GM10248 (cell line): ENCODE measurements at regions not wholly inside any gene's neighbourhood (a gene's known extent, or its start where the extent isn't known, plus 50 kb on each side); places are given as distances from the start of the nearest gene placed in this dataset.

Source experiments
- CTCF ChIA-PET: fragments of 300-600 bp; sonication (Branson Sonifier 250); formaldehyde crosslinking; extraction: SDS; loops from one replicate; lab custom pipeline; 2021; ENCODE audit warnings: antibody characterized with exemption; lab: Yijun Ruan, JAX
- POLR2A ChIA-PET: fragments of 350-650 bp; sonication (Branson Sonifier 250); formaldehyde crosslinking; extraction: SDS; loops from one replicate; lab custom pipeline; 2020; ENCODE audit warnings: antibody characterized with exemption; lab: Yijun Ruan, JAX
- DNase-seq: peaks from one replicate; pipeline ENCODE4 v3.0.0; 2012; ENCODE audit errors: extremely low spot score
- TF ChIP-seq, protein P1 (sequence below): IDR thresholded peaks from 2 replicates; pipeline ENCODE4 v1.5.1; 2012; ENCODE audit warnings: mild to moderate bottlenecking, low read depth; ENCODE audit errors: extremely low read depth, missing control alignments, control extremely low read depth

DNA sequence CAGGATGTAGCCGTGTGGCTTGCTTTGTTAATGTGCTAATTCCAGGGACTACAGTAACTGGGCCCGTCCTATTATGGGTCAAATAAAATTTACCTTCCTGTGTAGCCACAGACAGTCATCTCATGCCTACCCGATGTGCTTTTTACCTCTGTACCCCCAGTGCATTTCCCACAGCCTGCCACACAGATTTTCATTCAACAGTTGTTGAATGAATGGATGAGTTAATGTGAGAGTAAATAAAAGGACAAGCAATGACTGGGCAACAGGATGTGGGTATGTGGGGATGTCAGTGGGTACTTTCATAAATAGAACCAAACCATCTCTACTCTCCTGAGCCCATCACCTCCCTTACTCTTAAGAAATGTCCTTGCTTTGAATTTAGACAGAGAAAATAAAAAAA lies 441.2 kb upstream of the ZNF462 start:
- TF ChIP-seq, protein P1, sequence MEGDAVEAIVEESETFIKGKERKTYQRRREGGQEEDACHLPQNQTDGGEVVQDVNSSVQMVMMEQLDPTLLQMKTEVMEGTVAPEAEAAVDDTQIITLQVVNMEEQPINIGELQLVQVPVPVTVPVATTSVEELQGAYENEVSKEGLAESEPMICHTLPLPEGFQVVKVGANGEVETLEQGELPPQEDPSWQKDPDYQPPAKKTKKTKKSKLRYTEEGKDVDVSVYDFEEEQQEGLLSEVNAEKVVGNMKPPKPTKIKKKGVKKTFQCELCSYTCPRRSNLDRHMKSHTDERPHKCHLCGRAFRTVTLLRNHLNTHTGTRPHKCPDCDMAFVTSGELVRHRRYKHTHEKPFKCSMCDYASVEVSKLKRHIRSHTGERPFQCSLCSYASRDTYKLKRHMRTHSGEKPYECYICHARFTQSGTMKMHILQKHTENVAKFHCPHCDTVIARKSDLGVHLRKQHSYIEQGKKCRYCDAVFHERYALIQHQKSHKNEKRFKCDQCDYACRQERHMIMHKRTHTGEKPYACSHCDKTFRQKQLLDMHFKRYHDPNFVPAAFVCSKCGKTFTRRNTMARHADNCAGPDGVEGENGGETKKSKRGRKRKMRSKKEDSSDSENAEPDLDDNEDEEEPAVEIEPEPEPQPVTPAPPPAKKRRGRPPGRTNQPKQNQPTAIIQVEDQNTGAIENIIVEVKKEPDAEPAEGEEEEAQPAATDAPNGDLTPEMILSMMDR, result no peak
- POLR2A ChIA-PET, result no interaction called here
- CTCF ChIA-PET, result interaction anchor here (1.3 kb wide), 1 partner anchor 540 kb away, joined by 4 read pairs; no protein-coding TSS in a partner anchor
- DNase-seq, result no peak

DNA sequence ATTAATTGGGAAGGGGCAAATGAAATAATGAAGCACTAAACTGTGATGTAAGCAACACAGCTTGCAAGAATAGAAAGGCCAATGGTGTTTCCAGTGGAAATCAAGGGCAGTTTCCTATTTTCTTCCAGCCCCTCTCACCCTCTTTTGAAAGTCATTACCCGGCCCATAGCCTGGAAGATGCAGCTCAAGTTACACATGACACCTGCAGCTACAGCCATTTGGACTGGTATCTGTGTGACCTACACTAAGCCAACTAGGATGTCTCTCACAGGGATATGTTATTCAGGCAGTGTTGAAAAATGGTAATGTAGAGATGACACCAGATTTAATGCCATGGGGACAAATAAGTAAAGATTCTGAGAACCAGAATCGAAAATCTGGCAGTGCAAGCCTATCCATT lies 439.4 kb upstream of the ZNF462 start:
- no peak for DNase-seq
- POLR2A ChIA-PET, result no interaction called here
- CTCF ChIA-PET, result no interaction called here
- TF ChIP-seq, protein P1, result no peak

DNA sequence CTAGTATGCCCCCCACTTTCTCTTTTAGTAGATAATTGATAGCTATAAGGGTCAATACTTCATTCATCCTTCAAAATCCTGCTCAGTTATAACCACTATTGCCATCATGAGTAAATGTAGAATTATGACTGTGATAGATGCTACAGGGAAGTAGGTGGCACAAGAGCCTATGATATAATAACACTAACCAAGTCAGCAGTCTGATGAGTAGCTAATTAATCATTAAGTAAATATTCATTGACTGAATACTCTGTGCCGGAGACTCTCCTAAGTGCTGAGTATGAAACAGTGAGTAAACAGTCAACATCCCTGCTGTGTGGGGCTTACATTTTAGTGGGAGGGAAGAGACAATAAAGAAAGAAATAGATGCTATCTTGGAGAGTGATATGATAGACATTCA lies 430.3 kb upstream of the ZNF462 start:
- POLR2A ChIA-PET, result no interaction called here
- no peak for DNase-seq
- TF ChIP-seq, protein P1, result no peak
- CTCF ChIA-PET, result interaction anchor here (1.0 kb wide), 1 partner anchor 17 kb away, joined by 3 read pairs; no protein-coding TSS in a partner anchor

DNA sequence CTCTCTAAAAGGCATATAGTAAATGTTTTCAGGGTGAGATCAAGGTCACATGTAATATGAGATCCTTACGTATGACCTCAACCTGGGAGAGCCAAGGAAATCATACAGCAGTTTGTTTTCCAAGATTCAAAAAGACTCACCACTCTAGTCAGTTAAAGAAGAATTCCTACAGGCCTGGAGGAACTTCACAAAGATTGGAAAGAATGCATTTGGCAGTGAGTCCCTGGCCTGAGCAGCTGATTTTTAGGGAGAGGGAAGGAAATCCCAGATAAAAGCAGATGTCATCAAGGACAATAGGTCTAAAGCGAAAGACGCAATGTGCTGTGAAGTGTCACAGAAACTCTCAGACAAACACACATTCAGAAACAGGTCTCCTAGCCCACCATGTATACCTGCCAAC lies 424.0 kb upstream of the ZNF462 start:
- POLR2A ChIA-PET, result no interaction called here
- CTCF ChIA-PET, result no interaction called here
- DNase-seq, result no peak
- TF ChIP-seq, protein P1, result no peak

DNA sequence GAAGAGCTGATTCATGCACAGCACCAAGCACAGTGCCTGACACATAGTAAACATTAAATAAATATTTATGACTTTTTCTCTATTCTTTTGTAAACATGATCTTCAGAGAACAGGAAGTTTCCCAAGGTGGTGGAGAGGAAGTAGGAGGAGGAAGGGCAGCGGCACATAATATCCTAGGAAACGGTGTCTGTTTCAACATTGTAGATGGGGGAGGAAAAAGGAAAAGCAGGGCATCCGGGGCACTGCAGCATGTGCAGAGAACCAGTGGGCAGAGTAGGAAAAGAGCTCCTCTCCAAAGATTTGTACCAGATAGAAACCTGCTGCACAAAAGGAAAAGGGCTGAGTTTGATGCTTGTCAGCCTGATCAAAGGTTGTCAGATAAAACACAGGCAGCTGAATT lies 421.7 kb upstream of the ZNF462 start:
- DNase-seq, result no peak
- POLR2A ChIA-PET, result no interaction called here
- CTCF ChIA-PET, result no interaction called here
- TF ChIP-seq, protein P1, result no peak

DNA sequence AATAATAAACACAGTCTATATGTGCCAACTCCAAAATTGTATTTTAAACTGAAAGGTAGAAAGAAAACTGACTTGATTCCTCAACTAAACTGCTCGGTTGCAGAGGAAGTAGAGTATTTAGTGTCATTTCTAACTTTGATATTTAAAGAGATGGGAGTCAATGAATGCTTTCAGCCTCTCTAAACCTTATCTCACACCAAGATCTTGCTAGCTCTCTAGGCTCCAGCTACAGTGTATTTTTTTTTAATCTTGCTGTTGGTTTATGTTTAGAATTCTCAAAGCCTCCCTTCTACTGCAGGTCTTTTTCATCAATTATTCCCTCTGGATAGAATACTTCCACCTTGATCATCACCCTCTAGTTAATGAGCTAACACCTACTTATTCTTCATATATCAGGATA lies 419.4 kb upstream of the ZNF462 start:
- ChIA-PET POLR2A (no interaction called here), CTCF (interaction anchor here (1.1 kb wide), 1 partner anchor 51 kb away, joined by 3 read pairs; no protein-coding TSS in a partner anchor)
- TF ChIP-seq, protein P1, result no peak
- no peak for DNase-seq
